ENCODE measurements at regions not wholly inside any gene's neighbourhood (a gene's known extent, or its start where the extent isn't known, plus 50 kb on each side); places are given as distances from the start of the nearest gene placed in this dataset.

GRCh38 chr12:89072294-89073026 lies 279.8 kb downstream of the DUSP6 start:
- TF ChIP-seq CTCF (IDR thresholded peaks at IDR 0.05) (no peak), POLR2AphosphoS5 (IDR thresholded peaks at IDR 0.05) (no peak), POLR2A (IDR thresholded peaks at IDR 0.05) (no peak), EP300 (IDR thresholded peaks at IDR 0.05) (no peak)

Measured in gastroesophageal sphincter (tissue), 3 donors.